Endothelial cell of umbilical vein (primary cell): ENCODE measurements at regions not wholly inside any gene's neighbourhood (a gene's known extent, or its start where the extent isn't known, plus 50 kb on each side); places are given as distances from the start of the nearest gene placed in this dataset.

ENCODE experiments used
- CTCF ChIP-seq, 2 donors: IDR thresholded peaks; 1 replicate in 1 of 2; 2 replicates in 1 of 2; pipeline ENCODE4 v1.5.1; 2011; ENCODE audit warnings: low read length in 2 of 2, mild to moderate bottlenecking in 2 of 2, moderate library complexity in 2 of 2, control low read depth in 1 of 2, inconsistent platforms in 1 of 2, low read depth in 1 of 2; ENCODE audit not compliant: insufficient read depth in 1 of 2; ENCODE audit errors: extremely low read depth in 1 of 2
- EZH2 ChIP-seq: IDR thresholded peaks from 2 replicates; pipeline ENCODE4 v1.6.1; 2012; ENCODE audit warnings: borderline replicate concordance, low read depth, mild to moderate bottlenecking, moderate library complexity, low read length, inconsistent platforms; ENCODE audit not compliant: severe bottlenecking
- GATA2 ChIP-seq: IDR thresholded peaks from 2 replicates; pipeline ENCODE4 v1.7.0; 2011; ENCODE audit warnings: low read depth, mild to moderate bottlenecking, moderate library complexity, mixed read lengths, low read length; ENCODE audit not compliant: insufficient read length, insufficient read depth
- JUN ChIP-seq: IDR thresholded peaks from 2 replicates; pipeline ENCODE4 v1.6.1; 2011; ENCODE audit warnings: borderline replicate concordance, low read depth; ENCODE audit not compliant: insufficient read length, insufficient read depth
- MYC ChIP-seq: IDR thresholded peaks from one replicate; pipeline ENCODE4 v1.6.1; 2011; ENCODE audit warnings: mild to moderate bottlenecking, low read depth, low read length
- POLR2A ChIP-seq: IDR thresholded peaks from 2 replicates; pipeline ENCODE4 v1.6.1; 2012; ENCODE audit warnings: low read depth, mild to moderate bottlenecking, control low read depth, low read length
- POLR2AphosphoS5 ChIP-seq: IDR thresholded peaks from 2 replicates; pipeline ENCODE4 v1.6.1; 2012; ENCODE audit warnings: low read depth, mild to moderate bottlenecking, control low read depth, low read length, moderate library complexity; ENCODE audit not compliant: insufficient read depth

- no peak for TF ChIP-seq CTCF (IDR thresholded peaks at IDR 0.05; ENCODE audit: extremely low read depth in 1 of 2, insufficient read depth in 1 of 2, low read depth in 1 of 2, low read length in 2 of 2)
- TF ChIP-seq POLR2A: no peak
- TF ChIP-seq EZH2: no peak
- no peak for TF ChIP-seq POLR2AphosphoS5
- TF ChIP-seq JUN: no peak
- no peak for TF ChIP-seq MYC
- TF ChIP-seq GATA2: no peak
These were observed 53.6 kb upstream of the TNFAIP3 start for GRCh38 chr6:137813308-137813970.
